Stomach (tissue), 4 donors: ENCODE measurements at regions not wholly inside any gene's neighbourhood (a gene's known extent, or its start where the extent isn't known, plus 50 kb on each side); places are given as distances from the start of the nearest gene placed in this dataset.

Experiments used
- POLR2AphosphoS5 ChIP-seq, 3 donors: sonication (generic); formaldehyde crosslinking; IDR thresholded peaks; one replicate each; pipeline ENCODE4 v1.6.1; 2016; ENCODE audit warnings: antibody characterized with exemption in 3 of 3
- TF ChIP-seq, protein P1 (sequence below), 7 experiments: fragments of 450-650 bp in 4 of 7; fragments of 200-600 bp in 3 of 7; sonication (generic) in 3 of 7; IDR thresholded peaks; one replicate each; pipeline ENCODE4 v1.5.1; 2016 to 2019; ENCODE audit warnings: antibody characterized with exemption in 7 of 7, control low read depth in 2 of 7, mild to moderate bottlenecking in 1 of 7

DNA sequence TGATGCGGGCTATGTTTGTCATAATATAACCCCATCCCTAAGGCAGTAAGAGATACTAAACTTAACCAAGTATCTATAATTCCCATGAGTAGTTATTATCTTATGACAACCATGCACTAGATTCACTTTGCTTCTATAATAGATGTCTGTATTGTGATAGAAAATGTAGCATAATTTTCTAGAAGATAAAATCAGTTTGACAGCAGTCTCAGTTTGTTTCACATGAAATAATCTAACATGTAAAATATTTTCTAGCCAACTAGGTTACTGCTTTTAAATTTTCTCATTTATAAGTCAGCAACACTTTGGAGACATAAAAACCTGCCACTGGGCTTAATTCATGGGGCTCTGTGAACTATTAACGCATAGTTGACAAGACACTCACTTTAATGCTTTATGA, 1410.7 kb upstream of the ATXN8OS start:
- TF ChIP-seq, protein P1, sequence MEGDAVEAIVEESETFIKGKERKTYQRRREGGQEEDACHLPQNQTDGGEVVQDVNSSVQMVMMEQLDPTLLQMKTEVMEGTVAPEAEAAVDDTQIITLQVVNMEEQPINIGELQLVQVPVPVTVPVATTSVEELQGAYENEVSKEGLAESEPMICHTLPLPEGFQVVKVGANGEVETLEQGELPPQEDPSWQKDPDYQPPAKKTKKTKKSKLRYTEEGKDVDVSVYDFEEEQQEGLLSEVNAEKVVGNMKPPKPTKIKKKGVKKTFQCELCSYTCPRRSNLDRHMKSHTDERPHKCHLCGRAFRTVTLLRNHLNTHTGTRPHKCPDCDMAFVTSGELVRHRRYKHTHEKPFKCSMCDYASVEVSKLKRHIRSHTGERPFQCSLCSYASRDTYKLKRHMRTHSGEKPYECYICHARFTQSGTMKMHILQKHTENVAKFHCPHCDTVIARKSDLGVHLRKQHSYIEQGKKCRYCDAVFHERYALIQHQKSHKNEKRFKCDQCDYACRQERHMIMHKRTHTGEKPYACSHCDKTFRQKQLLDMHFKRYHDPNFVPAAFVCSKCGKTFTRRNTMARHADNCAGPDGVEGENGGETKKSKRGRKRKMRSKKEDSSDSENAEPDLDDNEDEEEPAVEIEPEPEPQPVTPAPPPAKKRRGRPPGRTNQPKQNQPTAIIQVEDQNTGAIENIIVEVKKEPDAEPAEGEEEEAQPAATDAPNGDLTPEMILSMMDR (IDR thresholded peaks at IDR 0.05) = no peak
- TF ChIP-seq POLR2AphosphoS5 (IDR thresholded peaks at IDR 0.05) = no peak
